Activated CD4-positive, alpha-beta T cell treated with anti-CD3 and anti-CD28 coated beads, Interleukin-10, Interleukin-2, amounts not matched to agents 100 ng/mL and 50 ng/mL, durations not matched to agents 16 hours and 8 hours (primary cell): ENCODE measurements at regions not wholly inside any gene's neighbourhood (a gene's known extent, or its start where the extent isn't known, plus 50 kb on each side); places are given as distances from the start of the nearest gene placed in this dataset.

Source experiments
- DNase-seq: peaks from one replicate; pipeline ENCODE4 v3.0.0-alpha.2; 2020

- DNase-seq = no peak
These were observed 88.8 kb downstream of the BOD1 start for GRCh38 chr5:173527671-173528070.

GRCh38 chr5:173524136-173524535, 92.3 kb downstream of the BOD1 start:
- no peak for DNase-seq

GRCh38 chr5:173523388-173523787, 93.1 kb downstream of the BOD1 start:
- no peak for DNase-seq

GRCh38 chr5:173522518-173522917, 93.9 kb downstream of the BOD1 start:
- no peak for DNase-seq

- DNase-seq = no peak
These were observed 97.6 kb downstream of the BOD1 start for GRCh38 chr5:173518856-173519255.

- DNase-seq = no peak
These were observed 98.8 kb downstream of the BOD1 start for GRCh38 chr5:173517648-173518047.

GRCh38 chr5:173515526-173515925, 100.9 kb downstream of the BOD1 start:
- no peak for DNase-seq

GRCh38 chr5:173514661-173515060, 101.8 kb downstream of the BOD1 start:
- DNase-seq = no peak

GRCh38 chr5:173513521-173513991, 102.9 kb downstream of the BOD1 start:
- no peak for DNase-seq

- peak; percentile 27 for DNase-seq
These were observed 103.6 kb downstream of the BOD1 start for GRCh38 chr5:173512637-173513435.

GRCh38 chr5:173509060-173509459, 107.4 kb downstream of the BOD1 start:
- DNase-seq = no peak

GRCh38 chr5:173507171-173507570, 109.3 kb downstream of the BOD1 start:
- no peak for DNase-seq

GRCh38 chr5:173505634-173506033, 110.8 kb downstream of the BOD1 start:
- no peak for DNase-seq

- DNase-seq = no peak
These were observed 114.5 kb downstream of the BOD1 start for GRCh38 chr5:173501922-173502321.

GRCh38 chr5:173501271-173501670, 115.2 kb downstream of the BOD1 start:
- no peak for DNase-seq

GRCh38 chr5:173500213-173500560, 116.3 kb downstream of the BOD1 start:
- no peak for DNase-seq

- DNase-seq = no peak
These were observed 116.8 kb downstream of the BOD1 start for GRCh38 chr5:173499471-173500212.

- no peak for DNase-seq
These were observed 117.5 kb downstream of the BOD1 start for GRCh38 chr5:173498739-173499470.

- no peak for DNase-seq
These were observed 118.2 kb downstream of the BOD1 start for GRCh38 chr5:173498286-173498685.

GRCh38 chr5:173497685-173498084, 118.8 kb downstream of the BOD1 start:
- no peak for DNase-seq

GRCh38 chr5:173496883-173497255, 119.6 kb downstream of the BOD1 start:
- DNase-seq = no peak

- DNase-seq = no peak
These were observed 120.1 kb downstream of the BOD1 start for GRCh38 chr5:173496129-173496882.
